HepG2 (cell line): ENCODE measurements at regions not wholly inside any gene's neighbourhood (a gene's known extent, or its start where the extent isn't known, plus 50 kb on each side); places are given as distances from the start of the nearest gene placed in this dataset.
"Not testable (repeated sequence)": the region's sequence is repeated elsewhere in the genome, so short reads cannot be mapped to it uniquely, and the experiment has no call there.

ENCODE experiments used
- ATAC-seq: fragments of 200-7000 bp; cut with Tn5 transposase; 3 replicates; pipeline ENCODE4 v1.9.1; 2020; ENCODE audit warnings: mild to moderate bottlenecking, moderate library complexity
- BruUV-seq: library from RNA; stranded (reverse); fragments of 400-500 nt; replicated peaks from 2 replicates; lab custom pipeline; 2021; lab: Mats Ljungman, UMichigan
- CTCF ChIA-PET: fragments of 300-600 bp; formaldehyde crosslinking; extraction: SDS; loops from one replicate; lab custom pipeline; 2021; ENCODE audit warnings: low total read pairs, inconsistent platforms, low intra/inter-chr PET ratio; lab: Yijun Ruan, JAX
- POLR2A ChIA-PET: fragments of 350-600 bp; sonication (Branson Sonifier 250); formaldehyde crosslinking; loops from one replicate; lab custom pipeline; 2020; ENCODE audit warnings: antibody characterized with exemption, inconsistent platforms; lab: Yijun Ruan, JAX
- DNase-seq: peaks from one replicate; pipeline ENCODE4 v3.0.0-alpha.2; 2015; ENCODE audit warnings: low spot score
- FAIRE-seq: peaks from 3 replicates; lab custom pipeline; 2011; peaks lifted over from hg19 to GRCh38; lab: Jason Lieb, UNC
- H2AFZ ChIP-seq: one replicate; pipeline ENCODE4 v1.6.1; 2011; ENCODE audit warnings: low read length, inconsistent platforms
- H3K27ac ChIP-seq: fragments of 300-600 bp; 3 replicates; pipeline ENCODE4 v1.8.0; 2011; ENCODE audit warnings: mixed run types, mild to moderate bottlenecking, mixed read lengths, low read length, inconsistent platforms; ENCODE audit not compliant: insufficient read depth; ENCODE audit errors: extremely low read length
- H3K27me3 ChIP-seq, 2 experiments: fragments of 200-600 bp in 1 of 2; 2 replicates in 1 of 2; 3 replicates in 1 of 2; pipeline versions ENCODE4 v1.6.0 to v1.8.0; 2011; ENCODE audit warnings: low read length in 2 of 2, mild to moderate bottlenecking in 2 of 2, moderate library complexity in 2 of 2, inconsistent platforms in 1 of 2; ENCODE audit not compliant: insufficient read depth in 2 of 2, control insufficient read depth in 1 of 2
- H3K36me3 ChIP-seq, 2 experiments: fragments of 200-600 bp in 1 of 2; replicated peaks in 1 of 2; 2 replicates in 1 of 2; 3 replicates in 1 of 2; pipeline versions ENCODE4 v1.5.1 to v1.8.0; 2011; ENCODE audit warnings: low read length in 2 of 2, inconsistent platforms in 1 of 2; ENCODE audit not compliant: insufficient read depth in 2 of 2, control insufficient read depth in 1 of 2
- H3K4me1 ChIP-seq: 2 replicates; pipeline ENCODE4 v1.5.1; 2012; ENCODE audit warnings: low read length, inconsistent platforms; ENCODE audit not compliant: insufficient read depth
- H3K4me2 ChIP-seq: 2 replicates; pipeline ENCODE4 v1.6.0; 2011; ENCODE audit warnings: low read depth, low read length, inconsistent platforms
- H3K4me3 ChIP-seq, 3 experiments: fragments of 200-600 bp in 1 of 3; sonication (generic), shearing (Covaris generic) in 1 of 3; replicated peaks in 1 of 3; 2 replicates each; pipeline ENCODE4 v1.5.1; 2011 to 2016; ENCODE audit warnings: low read length in 3 of 3, inconsistent platforms in 2 of 3, low read depth in 2 of 3, mild to moderate bottlenecking in 2 of 3, control low read depth in 1 of 3, mixed read lengths in 1 of 3; ENCODE audit not compliant: insufficient read depth in 1 of 3
- H3K79me2 ChIP-seq: one replicate; pipeline ENCODE4 v1.6.1; 2011; ENCODE audit warnings: low read length, inconsistent platforms; ENCODE audit not compliant: insufficient read depth
- H3K9ac ChIP-seq: 2 replicates; pipeline ENCODE4 v1.6.0; 2011; ENCODE audit warnings: mild to moderate bottlenecking, low read depth, low read length, inconsistent platforms; ENCODE audit not compliant: insufficient read depth
- H3K9me3 ChIP-seq: 2 replicates; pipeline ENCODE4 v1.5.1; 2012; ENCODE audit warnings: mild to moderate bottlenecking, low read length
- H4K20me1 ChIP-seq: 2 replicates; pipeline ENCODE4 v1.6.0; 2011; ENCODE audit warnings: inconsistent platforms, mild to moderate bottlenecking, low read length, moderate library complexity; ENCODE audit not compliant: insufficient read depth
- CREB3 ChIP-seq: sonication (generic); formaldehyde crosslinking; IDR thresholded peaks from 2 replicates; pipeline ENCODE4 v1.5.0; 2020; ENCODE audit warnings: missing genetic modification reagents
- E2F5 ChIP-seq: sonication (generic); formaldehyde crosslinking; conservative IDR thresholded peaks from 2 replicates; pipeline ENCODE4 v1.4.0; 2020; ENCODE audit warnings: missing genetic modification reagents
- ELF4 ChIP-seq: sonication (generic); formaldehyde crosslinking; IDR thresholded peaks from 2 replicates; pipeline ENCODE4 v1.5.0; 2020; ENCODE audit warnings: missing genetic modification reagents, mild to moderate bottlenecking, moderate library complexity, borderline replicate concordance
- FOXK2 ChIP-seq: fragments of 450-650 bp; IDR thresholded peaks from 2 replicates; pipeline ENCODE4 v1.6.1; 2016
- GTF2F1 ChIP-seq: fragments of 150-350 bp; IDR thresholded peaks from 2 replicates; pipeline ENCODE4 v1.6.1; 2014; ENCODE audit warnings: low read length
- HMGXB4 ChIP-seq, 2 experiments: sonication (generic) in 1 of 2; formaldehyde crosslinking in 1 of 2; IDR thresholded peaks; 2 replicates each; pipeline versions ENCODE4 v1.4.0 to v1.6.1; 2018 to 2020; ENCODE audit warnings: missing genetic modification reagents in 2 of 2, borderline replicate concordance in 1 of 2, low read depth in 1 of 2, mild to moderate bottlenecking in 1 of 2, missing biosample characterization in 1 of 2
- MATR3 ChIP-seq: sonication (generic); formaldehyde crosslinking; IDR thresholded peaks from 2 replicates; pipeline ENCODE4 v1.4.0; 2020; ENCODE audit warnings: missing genetic modification reagents
- MYNN ChIP-seq: sonication (generic); formaldehyde crosslinking; IDR thresholded peaks from 2 replicates; pipeline ENCODE4 v1.4.0; 2020; ENCODE audit warnings: mild to moderate bottlenecking, low read depth, missing genetic modification reagents
- NBN ChIP-seq: fragments of 450-650 bp; conservative IDR thresholded peaks from 2 replicates; pipeline ENCODE4 v1.6.1; 2017
- SETDB1 ChIP-seq: sonication (generic); formaldehyde crosslinking; IDR thresholded peaks from 2 replicates; pipeline ENCODE4 v1.5.1; 2020; ENCODE audit warnings: missing genetic modification reagents, mild to moderate bottlenecking, borderline replicate concordance
- ZBTB3 ChIP-seq: sonication (generic); formaldehyde crosslinking; IDR thresholded peaks from 2 replicates; pipeline ENCODE4 v1.4.0; 2020; ENCODE audit warnings: low read depth, mild to moderate bottlenecking, moderate library complexity, missing genetic modification reagents, borderline replicate concordance
- ZBTB43 ChIP-seq: sonication (generic); formaldehyde crosslinking; conservative IDR thresholded peaks from 2 replicates; pipeline ENCODE4 v1.4.0; 2020; ENCODE audit warnings: missing genetic modification reagents
- ZBTB7A ChIP-seq: sonication (generic); formaldehyde crosslinking; IDR thresholded peaks from 2 replicates; pipeline ENCODE4 v1.8.0; 2022; ENCODE audit warnings: mild to moderate bottlenecking, missing genetic modification reagents
- ZFY ChIP-seq: sonication (generic); formaldehyde crosslinking; IDR thresholded peaks from 2 replicates; pipeline ENCODE4 v1.4.0; 2020; ENCODE audit warnings: missing genetic modification reagents
- ZNF749 ChIP-seq: sonication (generic); formaldehyde crosslinking; IDR thresholded peaks from 2 replicates; pipeline ENCODE4 v1.8.0; 2022; ENCODE audit warnings: mild to moderate bottlenecking, missing genetic modification reagents, moderate library complexity, borderline replicate concordance
- WGBS: methylation state at CpG from one replicate; pipeline ENCODE4 v1.1.6; 2017; ENCODE audit warnings: low lambda C conversion rate; 5-methylcytosine and 5-hydroxymethylcytosine counted together
- in situ Hi-C: cut with HindIII; loops from 2 replicates; pipeline ENCODE4 v1.10.0; 2017; ENCODE audit warnings: low pct_unique_long_range_greater_than_20kb; ENCODE audit not compliant: extremely low pct_ligation_motif_present
- intact Hi-C: fragments of 100-400 bp; cut with micrococcal nuclease; formaldehyde crosslinking; loops from one replicate; pipeline ENCODE4 v1.10.0; 2022; ENCODE audit not compliant: unreplicated experiment

GRCh38 chr2:140073763-140074162 lies 1293.6 kb upstream of the NXPH2 start:
- BruUV-seq, POLR2A ChIA-PET, ATAC-seq, in situ Hi-C loops, H4K20me1 ChIP-seq, H3K9me3 ChIP-seq, H3K9ac ChIP-seq, H3K4me3 ChIP-seq, H2AFZ ChIP-seq, H3K27me3 ChIP-seq, H3K4me2 ChIP-seq, CTCF ChIA-PET, FAIRE-seq, H3K27ac ChIP-seq, H3K79me2 ChIP-seq, DNase-seq, H3K4me1 ChIP-seq, intact Hi-C loops, H3K36me3 ChIP-seq: not testable (repeated sequence)
- WGBS, result 100% methylated on average over 1 of the region's 30 CpGs

GRCh38 chr2:140067661-140068060 lies 1287.5 kb upstream of the NXPH2 start:
- ChIA-PET POLR2A (no interaction called here), CTCF (no interaction called here)
- BruUV-seq, result no TSS peak
- Histone ChIP-seq H4K20me1 (no peaks in the 10 kb centered on the region), H3K9ac (no peak overlapping the region), H3K4me1 (no peaks in the 10 kb centered on the region), H3K36me3 (no peaks in the 10 kb centered on the region), H3K79me2 (no peaks in the 10 kb centered on the region), H3K4me3 (no peak overlapping the region), H3K27me3 (no peaks in the 10 kb centered on the region), H3K9me3 (no peaks in the 10 kb centered on the region), H3K27ac (no peak overlapping the region), H2AFZ (no peak overlapping the region), H3K4me2 (no peak overlapping the region)
- in situ Hi-C loops, result no loop called here
- DNase-seq (no peak), FAIRE-seq (no peak), ATAC-seq (no peak)
- WGBS, result 0% methylated on average over 1 of the region's 1 CpG
- intact Hi-C loops, result no loop called here
- TF ChIP-seq ZBTB3 (CRISPR knock-in tag), result no peak
- no peak for TF ChIP-seq NBN
- no peak for TF ChIP-seq HMGXB4 (CRISPR knock-in tag; IDR thresholded peaks at IDR 0.05; ENCODE audit: borderline replicate concordance in 1 of 2, low read depth in 1 of 2)
- no peak for TF ChIP-seq ZBTB7A (CRISPR knock-in tag)
- no peak for TF ChIP-seq ELF4 (CRISPR knock-in tag)
- TF ChIP-seq MYNN (CRISPR knock-in tag), result no peak
- no peak for TF ChIP-seq E2F5 (CRISPR knock-in tag)
- no peak for TF ChIP-seq FOXK2
- TF ChIP-seq ZNF749 (CRISPR knock-in tag), result no peak
- TF ChIP-seq CREB3 (CRISPR knock-in tag), result no peak
- TF ChIP-seq ZFY, result no peak
- no peak for TF ChIP-seq SETDB1 (CRISPR knock-in tag)
- no peak for TF ChIP-seq GTF2F1
- no peak for TF ChIP-seq MATR3 (CRISPR knock-in tag)
- TF ChIP-seq ZBTB43 (CRISPR knock-in tag), result no peak
